ENCODE measurements at regions not wholly inside any gene's neighbourhood (a gene's known extent, or its start where the extent isn't known, plus 50 kb on each side); places are given as distances from the start of the nearest gene placed in this dataset.

GRCh38 chr14:30225176-30225575 lies 297.5 kb upstream of the PRKD1 start:
- TF ChIP-seq CTCF (conservative IDR thresholded peaks at IDR 0.05): no peak
- Mint-ChIP-seq H3K4me3 (no peak overlapping the region), H3K27me3 (ENCODE audit: low read depth) (peaks cover 3% of the 10 kb centered on the region), H3K36me3 (ENCODE audit: low read depth) (no peaks in the 10 kb centered on the region), H3K9me3 (no peaks in the 10 kb centered on the region), H3K27ac (ENCODE audit: unreplicated experiment) (no peak overlapping the region), H3K4me1 (peaks cover 4% of the 10 kb centered on the region)
- DNase-seq (ENCODE audit: low read depth, low spot score): no peak

- no peak for TF ChIP-seq CTCF (conservative IDR thresholded peaks at IDR 0.05)
- Mint-ChIP-seq H3K36me3 (ENCODE audit: low read depth) (no peaks in the 10 kb centered on the region), H3K4me1 (peaks cover 4% of the 10 kb centered on the region), H3K4me3 (no peak overlapping the region), H3K9me3 (no peaks in the 10 kb centered on the region), H3K27me3 (ENCODE audit: low read depth) (peaks cover 3% of the 10 kb centered on the region), H3K27ac (ENCODE audit: unreplicated experiment) (no peak overlapping the region)
- no peak for DNase-seq (ENCODE audit: low read depth, low spot score)
These were observed 299.8 kb upstream of the PRKD1 start for GRCh38 chr14:30227436-30227835.

- peaks cover 3% of the 10 kb centered on the region for H3K27me3 Mint-ChIP-seq (ENCODE audit: low read depth)
- H3K27ac Mint-ChIP-seq (ENCODE audit: unreplicated experiment): no peak overlapping the region
- no peak overlapping the region for H3K4me3 Mint-ChIP-seq
- no peaks in the 10 kb centered on the region for H3K36me3 Mint-ChIP-seq (ENCODE audit: low read depth)
- H3K9me3 Mint-ChIP-seq: no peaks in the 10 kb centered on the region
- DNase-seq (ENCODE audit: low read depth, low spot score): no peak
- peaks cover 4% of the 10 kb centered on the region for H3K4me1 Mint-ChIP-seq
- no peak for TF ChIP-seq CTCF (conservative IDR thresholded peaks at IDR 0.05)
These were observed 300.2 kb upstream of the PRKD1 start for GRCh38 chr14:30227876-30228275.

GRCh38 chr14:30230719-30231118 lies 303.1 kb upstream of the PRKD1 start:
- TF ChIP-seq CTCF (conservative IDR thresholded peaks at IDR 0.05): no peak
- no peak for DNase-seq (ENCODE audit: low read depth, low spot score)
- Mint-ChIP-seq H3K4me3 (no peak overlapping the region), H3K27ac (ENCODE audit: unreplicated experiment) (no peak overlapping the region), H3K9me3 (no peaks in the 10 kb centered on the region), H3K27me3 (ENCODE audit: low read depth) (peaks cover 3% of the 10 kb centered on the region), H3K4me1 (peaks cover 4% of the 10 kb centered on the region), H3K36me3 (ENCODE audit: low read depth) (no peaks in the 10 kb centered on the region)

GRCh38 chr14:30234966-30235365 lies 307.3 kb upstream of the PRKD1 start:
- TF ChIP-seq CTCF (conservative IDR thresholded peaks at IDR 0.05): no peak
- Mint-ChIP-seq H3K4me3 (no peak overlapping the region), H3K27me3 (ENCODE audit: low read depth) (no peaks in the 10 kb centered on the region), H3K27ac (ENCODE audit: unreplicated experiment) (no peak overlapping the region), H3K36me3 (ENCODE audit: low read depth) (no peaks in the 10 kb centered on the region), H3K9me3 (no peaks in the 10 kb centered on the region), H3K4me1 (peaks cover 4% of the 10 kb centered on the region)
- no peak for DNase-seq (ENCODE audit: low read depth, low spot score)

GRCh38 chr14:30235485-30235884 lies 307.8 kb upstream of the PRKD1 start:
- H3K36me3 Mint-ChIP-seq (ENCODE audit: low read depth): no peaks in the 10 kb centered on the region

More at GRCh38 chr14:30235485-30235884, 307.8 kb upstream of the PRKD1 start:
- peaks cover 6% of the 10 kb centered on the region for H3K4me1 Mint-ChIP-seq
- no peak for DNase-seq (ENCODE audit: low read depth, low spot score)
- H3K9me3 Mint-ChIP-seq: no peaks in the 10 kb centered on the region
- no peak overlapping the region for H3K27ac Mint-ChIP-seq (ENCODE audit: unreplicated experiment)
- no peak overlapping the region for H3K4me3 Mint-ChIP-seq
- no peak for TF ChIP-seq CTCF (conservative IDR thresholded peaks at IDR 0.05)
- H3K27me3 Mint-ChIP-seq (ENCODE audit: low read depth): no peaks in the 10 kb centered on the region
